ENCODE measurements at regions not wholly inside any gene's neighbourhood (a gene's known extent, or its start where the extent isn't known, plus 50 kb on each side); places are given as distances from the start of the nearest gene placed in this dataset.

DNA sequence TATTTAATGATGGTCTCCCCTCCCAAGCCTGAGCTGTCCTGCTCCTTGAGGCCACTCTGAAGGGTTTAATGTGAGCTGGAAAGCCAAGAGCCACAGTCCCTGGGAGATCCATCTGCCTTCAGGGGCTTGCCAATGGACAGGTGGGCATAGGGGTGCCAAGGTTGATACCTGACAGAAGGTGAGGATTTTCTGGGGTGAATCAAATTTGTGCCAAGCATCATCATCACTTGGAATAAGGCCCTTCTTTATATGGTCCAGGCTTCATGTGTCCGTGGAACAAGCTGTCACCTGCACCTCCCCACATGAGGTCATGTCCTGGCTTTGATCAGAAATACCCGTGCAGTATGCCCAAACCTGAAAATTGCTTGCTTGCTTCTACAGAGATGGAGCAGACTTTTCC lies 71.9 kb upstream of the CTNNB1 start:
- TF ChIP-seq POLR2A (IDR thresholded peaks at IDR 0.05) = no peak
- TF ChIP-seq, protein P1, sequence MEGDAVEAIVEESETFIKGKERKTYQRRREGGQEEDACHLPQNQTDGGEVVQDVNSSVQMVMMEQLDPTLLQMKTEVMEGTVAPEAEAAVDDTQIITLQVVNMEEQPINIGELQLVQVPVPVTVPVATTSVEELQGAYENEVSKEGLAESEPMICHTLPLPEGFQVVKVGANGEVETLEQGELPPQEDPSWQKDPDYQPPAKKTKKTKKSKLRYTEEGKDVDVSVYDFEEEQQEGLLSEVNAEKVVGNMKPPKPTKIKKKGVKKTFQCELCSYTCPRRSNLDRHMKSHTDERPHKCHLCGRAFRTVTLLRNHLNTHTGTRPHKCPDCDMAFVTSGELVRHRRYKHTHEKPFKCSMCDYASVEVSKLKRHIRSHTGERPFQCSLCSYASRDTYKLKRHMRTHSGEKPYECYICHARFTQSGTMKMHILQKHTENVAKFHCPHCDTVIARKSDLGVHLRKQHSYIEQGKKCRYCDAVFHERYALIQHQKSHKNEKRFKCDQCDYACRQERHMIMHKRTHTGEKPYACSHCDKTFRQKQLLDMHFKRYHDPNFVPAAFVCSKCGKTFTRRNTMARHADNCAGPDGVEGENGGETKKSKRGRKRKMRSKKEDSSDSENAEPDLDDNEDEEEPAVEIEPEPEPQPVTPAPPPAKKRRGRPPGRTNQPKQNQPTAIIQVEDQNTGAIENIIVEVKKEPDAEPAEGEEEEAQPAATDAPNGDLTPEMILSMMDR (IDR thresholded peaks at IDR 0.05) = no peak
- no peak for TF ChIP-seq POLR2AphosphoS5 (IDR thresholded peaks at IDR 0.05; ENCODE audit: insufficient read depth in 1 of 2, low read depth in 1 of 2)
